Tibial nerve (tissue), 4 donors: ENCODE measurements at regions not wholly inside any gene's neighbourhood (a gene's known extent, or its start where the extent isn't known, plus 50 kb on each side); places are given as distances from the start of the nearest gene placed in this dataset.

Source experiments
- DNase-seq, 2 donors: peaks; one replicate each; pipeline ENCODE4 v3.0.0-alpha.2; 2019; ENCODE audit warnings: low spot score in 2 of 2
- H3K27ac ChIP-seq, 4 donors: fragments of 200-600 bp; sonication (generic) in 3 of 4; one replicate each; pipeline ENCODE4 v1.5.1; 2017 to 2019; ENCODE audit warnings: mild to moderate bottlenecking in 1 of 4
- H3K27me3 ChIP-seq, 2 donors: fragments of 200-600 bp; sonication (generic) in 1 of 2; one replicate each; pipeline versions ENCODE4 v1.5.1 to v1.6.0; 2017 to 2019
- H3K36me3 ChIP-seq, 3 donors: fragments of 200-600 bp; sonication (generic); one replicate each; pipeline ENCODE4 v1.5.1; 2018 to 2019
- H3K4me1 ChIP-seq, 4 donors: fragments of 200-600 bp; sonication (generic) in 3 of 4; one replicate each; pipeline ENCODE4 v1.5.1; 2017 to 2019
- H3K4me3 ChIP-seq, 4 donors: fragments of 200-600 bp; sonication (generic) in 3 of 4; one replicate each; pipeline ENCODE4 v1.5.1; 2017 to 2019; ENCODE audit warnings: mild to moderate bottlenecking in 1 of 4, moderate library complexity in 1 of 4
- H3K9me3 ChIP-seq, 4 donors: fragments of 200-600 bp; sonication (generic) in 3 of 4; one replicate each; pipeline ENCODE4 v1.5.1; 2017 to 2019
- EP300 ChIP-seq, 2 donors: sonication (generic); formaldehyde crosslinking; IDR thresholded peaks; one replicate each; pipeline ENCODE4 v1.6.1; 2017; ENCODE audit warnings: antibody characterized with exemption in 2 of 2, mild to moderate bottlenecking in 1 of 2
- POLR2A ChIP-seq, 2 donors: fragments of 450-650 bp; IDR thresholded peaks; one replicate each; pipeline ENCODE4 v1.6.1; 2017; ENCODE audit warnings: antibody characterized with exemption in 2 of 2, mild to moderate bottlenecking in 2 of 2, moderate library complexity in 2 of 2
- WGBS, 2 donors: methylation state at CpG; one replicate each; pipeline ENCODE4 v1.1.5; 2018; 5-methylcytosine and 5-hydroxymethylcytosine counted together
- TF ChIP-seq, protein P1 (sequence below), 5 experiments: fragments of 200-600 bp in 3 of 5; fragments of 450-650 bp in 2 of 5; sonication (generic) in 3 of 5; IDR thresholded peaks; one replicate each; pipeline ENCODE4 v1.5.1; 2016 to 2019; ENCODE audit warnings: antibody characterized with exemption in 5 of 5, mild to moderate bottlenecking in 3 of 5, moderate library complexity in 2 of 5

DNA sequence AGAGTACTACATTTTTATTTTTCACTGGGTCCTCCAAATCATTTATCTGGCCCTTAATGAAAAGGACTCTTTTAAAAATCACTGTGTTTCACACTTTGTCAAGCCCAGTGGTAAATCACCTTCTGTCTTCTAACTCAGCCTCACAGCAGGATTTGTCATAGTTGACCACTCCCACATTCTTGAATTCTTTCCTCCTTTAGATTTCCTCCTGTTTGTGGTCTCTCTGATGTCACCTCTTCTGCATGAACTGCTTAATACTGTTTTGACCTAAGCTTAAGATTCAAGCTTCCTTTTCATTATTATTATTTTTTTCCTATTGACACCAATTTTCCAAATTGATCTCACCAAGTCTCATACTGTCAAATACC lies 899.8 kb upstream of the MIR17HG start:
- Histone ChIP-seq H3K4me1 (peaks cover 0 to 14% (median 2%) of the 10 kb centered on the region in 4 donors), H3K9me3 (no peaks in the 10 kb centered on the region), H3K4me3 (no peak overlapping the region), H3K27me3 (no peaks in the 10 kb centered on the region), H3K27ac (no peak overlapping the region), H3K36me3 (no peaks in the 10 kb centered on the region)
- TF ChIP-seq POLR2A (IDR thresholded peaks at IDR 0.05), result no peak
- TF ChIP-seq, protein P1, sequence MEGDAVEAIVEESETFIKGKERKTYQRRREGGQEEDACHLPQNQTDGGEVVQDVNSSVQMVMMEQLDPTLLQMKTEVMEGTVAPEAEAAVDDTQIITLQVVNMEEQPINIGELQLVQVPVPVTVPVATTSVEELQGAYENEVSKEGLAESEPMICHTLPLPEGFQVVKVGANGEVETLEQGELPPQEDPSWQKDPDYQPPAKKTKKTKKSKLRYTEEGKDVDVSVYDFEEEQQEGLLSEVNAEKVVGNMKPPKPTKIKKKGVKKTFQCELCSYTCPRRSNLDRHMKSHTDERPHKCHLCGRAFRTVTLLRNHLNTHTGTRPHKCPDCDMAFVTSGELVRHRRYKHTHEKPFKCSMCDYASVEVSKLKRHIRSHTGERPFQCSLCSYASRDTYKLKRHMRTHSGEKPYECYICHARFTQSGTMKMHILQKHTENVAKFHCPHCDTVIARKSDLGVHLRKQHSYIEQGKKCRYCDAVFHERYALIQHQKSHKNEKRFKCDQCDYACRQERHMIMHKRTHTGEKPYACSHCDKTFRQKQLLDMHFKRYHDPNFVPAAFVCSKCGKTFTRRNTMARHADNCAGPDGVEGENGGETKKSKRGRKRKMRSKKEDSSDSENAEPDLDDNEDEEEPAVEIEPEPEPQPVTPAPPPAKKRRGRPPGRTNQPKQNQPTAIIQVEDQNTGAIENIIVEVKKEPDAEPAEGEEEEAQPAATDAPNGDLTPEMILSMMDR (IDR thresholded peaks at IDR 0.05), result no peak
- TF ChIP-seq EP300 (IDR thresholded peaks at IDR 0.05), result no peak
- no peak for DNase-seq

GRCh38 chr13:90448466-90449037 lies 898.9 kb upstream of the MIR17HG start:
- H3K27ac ChIP-seq, result no peak overlapping the region
- no peak for TF ChIP-seq EP300 (IDR thresholded peaks at IDR 0.05)
- no peak for TF ChIP-seq POLR2A (IDR thresholded peaks at IDR 0.05)
- TF ChIP-seq, protein P1 (IDR thresholded peaks at IDR 0.05), result no peak
- 56 to 57% methylated on average over 2 of the region's 2 CpGs for WGBS, 2 donors
- no peak overlapping the region for H3K4me3 ChIP-seq
- no peaks in the 10 kb centered on the region for H3K9me3 ChIP-seq
- DNase-seq, result no peak
- no peaks in the 10 kb centered on the region for H3K27me3 ChIP-seq
- peaks cover 0 to 14% (median 2%) of the 10 kb centered on the region in 4 donors for H3K4me1 ChIP-seq
- H3K36me3 ChIP-seq, result no peaks in the 10 kb centered on the region

DNA sequence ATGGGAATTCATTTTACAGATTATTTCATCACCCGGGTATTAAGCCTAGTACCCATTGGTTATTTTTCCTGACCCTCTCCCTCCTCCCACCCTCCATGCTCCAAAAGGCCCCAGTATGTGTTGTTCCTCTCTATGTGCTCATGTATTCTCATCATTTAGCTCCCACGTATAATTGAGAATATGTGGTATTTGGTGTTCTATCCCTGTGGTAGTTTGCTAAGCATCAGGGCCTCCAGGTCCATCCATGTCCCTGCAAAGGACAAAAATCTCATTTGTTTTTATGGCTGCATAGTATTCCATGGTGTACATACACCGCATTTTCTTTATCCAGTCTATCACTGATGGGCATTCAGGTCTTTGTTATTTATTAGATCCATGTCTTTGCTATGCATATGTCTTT lies 894.1 kb upstream of the MIR17HG start:
- no peak overlapping the region for H3K4me3 ChIP-seq
- no peak for DNase-seq
- no peak for TF ChIP-seq EP300 (IDR thresholded peaks at IDR 0.05)
- TF ChIP-seq, protein P1 (IDR thresholded peaks at IDR 0.05), result no peak
- TF ChIP-seq POLR2A (IDR thresholded peaks at IDR 0.05), result no peak
- no peak overlapping the region for H3K27ac ChIP-seq
- H3K4me1 ChIP-seq, result peaks cover 0 to 4% (median 0%) of the 10 kb centered on the region in 4 donors
- no peaks in the 10 kb centered on the region for H3K9me3 ChIP-seq
- no peaks in the 10 kb centered on the region for H3K27me3 ChIP-seq
- 95 to 99% methylated on average over 3 of the region's 3 CpGs for WGBS, 2 donors
- H3K36me3 ChIP-seq, result no peaks in the 10 kb centered on the region

GRCh38 chr13:90454002-90454636 lies 893.4 kb upstream of the MIR17HG start:
- H3K9me3 ChIP-seq, result no peaks in the 10 kb centered on the region
- WGBS, 2 donors, result 53 to 62% methylated on average over 2 of the region's 2 CpGs
- H3K4me3 ChIP-seq, result no peak overlapping the region
- no peaks in the 10 kb centered on the region for H3K27me3 ChIP-seq
- no peak overlapping the region for H3K27ac ChIP-seq
- TF ChIP-seq, protein P1 (IDR thresholded peaks at IDR 0.05), result no peak
- TF ChIP-seq EP300 (IDR thresholded peaks at IDR 0.05) (no peak), POLR2A (IDR thresholded peaks at IDR 0.05) (no peak)
- no peaks in the 10 kb centered on the region for H3K4me1 ChIP-seq
- H3K36me3 ChIP-seq, result no peaks in the 10 kb centered on the region
- no peak for DNase-seq

DNA sequence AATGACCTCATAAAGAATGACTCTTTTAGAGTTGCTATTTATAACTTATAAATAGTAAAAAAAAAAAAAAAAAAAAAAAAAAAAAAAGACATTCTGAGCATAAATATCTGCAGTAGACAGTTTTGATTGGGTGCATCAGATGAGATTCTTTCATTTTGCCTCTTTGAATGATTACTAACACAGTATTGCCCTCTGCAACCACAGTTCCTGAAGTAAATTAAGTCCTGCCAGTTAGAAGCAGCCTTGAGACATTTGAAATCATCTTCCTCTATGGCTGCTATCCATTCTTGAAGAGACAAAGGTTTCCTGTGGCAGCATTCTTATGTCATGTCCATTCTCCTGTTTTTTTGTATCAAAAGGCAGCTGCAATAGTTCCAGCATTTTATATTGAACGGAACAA lies 892.4 kb upstream of the MIR17HG start:
- 82 to 92% methylated on average over 1 of the region's 1 CpG for WGBS, 2 donors
- no peak for DNase-seq

More for the DNA sequence above, 892.4 kb upstream of the MIR17HG start:
- no peaks in the 10 kb centered on the region for H3K27me3 ChIP-seq
- no peak overlapping the region for H3K4me3 ChIP-seq
- H3K4me1 ChIP-seq, result no peaks in the 10 kb centered on the region
- no peaks in the 10 kb centered on the region for H3K9me3 ChIP-seq
- no peaks in the 10 kb centered on the region for H3K36me3 ChIP-seq
- no peak overlapping the region for H3K27ac ChIP-seq
- TF ChIP-seq EP300 (IDR thresholded peaks at IDR 0.05) (no peak), POLR2A (IDR thresholded peaks at IDR 0.05) (no peak)
- TF ChIP-seq, protein P1 (IDR thresholded peaks at IDR 0.05), result no peak
